Ovary (tissue), 7 donors: ENCODE measurements at regions not wholly inside any gene's neighbourhood (a gene's known extent, or its start where the extent isn't known, plus 50 kb on each side); places are given as distances from the start of the nearest gene placed in this dataset.
A peak's percentile ranks its signal among the peaks of the same experiment; 100 is the strongest.

Source experiments
- DNase-seq, 5 donors: peaks; one replicate each; pipeline ENCODE4 v3.0.0-alpha.2; 2019 to 2020
- H3K27ac ChIP-seq, 2 donors: fragments of 200-600 bp; one replicate each; pipeline versions ENCODE4 v1.5.1 to v1.8.0; 2019 to 2022
- H3K27me3 ChIP-seq: fragments of 200-600 bp; one replicate; pipeline ENCODE4 v1.8.0; 2022
- H3K36me3 ChIP-seq: fragments of 200-600 bp; sonication (generic); one replicate; pipeline ENCODE4 v1.5.1; 2019
- H3K4me1 ChIP-seq: one replicate; pipeline ENCODE4 v1.8.1; 2013; ENCODE audit warnings: mild to moderate bottlenecking, moderate library complexity; ENCODE audit not compliant: insufficient read depth
- H3K4me3 ChIP-seq: fragments of 200-600 bp; sonication (generic); one replicate; pipeline ENCODE4 v1.5.1; 2017
- H3K9me3 ChIP-seq, 2 donors: fragments of 200-600 bp in 1 of 2; sonication (generic) in 1 of 2; one replicate each; pipeline versions ENCODE4 v1.5.1 to v1.8.1; 2013 to 2019; ENCODE audit warnings: mild to moderate bottlenecking in 1 of 2, moderate library complexity in 1 of 2
- CTCF ChIP-seq, 3 donors: fragments of 450-650 bp in 2 of 3; fragments of 200-600 bp in 1 of 3; IDR thresholded peaks; one replicate each; pipeline versions ENCODE4 v1.5.1 to v1.8.0; 2016 to 2022; ENCODE audit warnings: antibody characterized with exemption in 3 of 3, mild to moderate bottlenecking in 1 of 3
- EP300 ChIP-seq: sonication (generic); formaldehyde crosslinking; IDR thresholded peaks from one replicate; pipeline ENCODE4 v1.6.1; 2017; ENCODE audit warnings: antibody characterized with exemption
- POLR2A ChIP-seq: fragments of 450-650 bp; IDR thresholded peaks from one replicate; pipeline ENCODE4 v1.6.1; 2017; ENCODE audit warnings: antibody characterized with exemption, mild to moderate bottlenecking, moderate library complexity
- WGBS, 3 donors: extraction: QIAGEN DNeasy Blood & Tissue Kit in 1 of 3; methylation state at CpG; one replicate each; pipeline versions ENCODE4 v1.1.5 to v1.1.7; 2013 to 2017; 5-methylcytosine and 5-hydroxymethylcytosine counted together
- intact Hi-C, 4 donors: fragments of 100-400 bp; cut with DNase I; formaldehyde crosslinking; loops; one replicate each; pipeline versions ENCODE4 v1.11.0 to v1.15.1; 2022 to 2023
- donor health status: DM: no; HTN: no; CAD: no; lungs with moderate emphysema.
- donor health status: DM: no; HTN: no; CAD: no.
- donor health status: Bipolar disorder and iron deficiency.
- donor health status: DM: no; HTN: no; CAD: no.
- donor health status: DM: yes; HTN: yes; CAD: no.

- no peak for DNase-seq
- no peaks in the 10 kb centered on the region for H3K36me3 ChIP-seq
- H3K27ac ChIP-seq: no peak overlapping the region
- TF ChIP-seq CTCF (IDR thresholded peaks at IDR 0.05): no peak
- no peak for TF ChIP-seq POLR2A
- no peak for TF ChIP-seq EP300
- WGBS, 3 donors: 94 to 96% (median 95%) methylated on average over 4 of the region's 4 CpGs
- intact Hi-C loops: no loop called here
- H3K9me3 ChIP-seq: no peaks in the 10 kb centered on the region
- H3K27me3 ChIP-seq: no peaks in the 10 kb centered on the region
- no peak overlapping the region for H3K4me3 ChIP-seq
- peaks cover 14% of the 10 kb centered on the region for H3K4me1 ChIP-seq
Observed at GRCh38 chr16:79795556-79795955, 195.0 kb upstream of the MAF start.

DNA sequence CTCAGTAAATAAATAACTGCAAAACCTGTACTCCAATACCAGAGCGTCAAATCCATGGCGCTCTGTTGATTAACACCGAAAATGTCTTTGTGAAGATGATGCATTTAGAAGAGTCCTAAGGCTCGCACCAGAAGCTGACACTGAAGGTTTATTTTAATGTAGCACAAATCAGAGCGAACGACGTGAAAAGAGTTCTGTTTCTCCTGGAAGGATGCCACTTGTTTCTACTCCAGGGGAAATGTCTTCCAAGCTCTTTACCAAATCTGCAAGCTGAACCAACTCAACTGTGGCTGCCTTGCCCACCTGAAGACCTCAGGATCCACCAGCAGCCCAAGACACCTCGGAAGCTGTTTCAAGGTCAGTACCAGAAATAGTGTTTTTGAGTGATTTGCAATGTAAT, 194.4 kb upstream of the MAF start:
- WGBS, 3 donors: 35 to 47% (median 44%) methylated on average over 8 of the region's 8 CpGs
- intact Hi-C loops: no loop called here
- H3K4me1 ChIP-seq: peaks cover 15% of the 10 kb centered on the region

GRCh38 chr16:79792664-79793351, 192.3 kb upstream of the MAF start:
- DNase-seq: peak; percentile 36 to 78 (median 71)
- H3K4me3 ChIP-seq: no peak overlapping the region
- no peaks in the 10 kb centered on the region for H3K36me3 ChIP-seq
- peaks cover 15% of the 10 kb centered on the region for H3K4me1 ChIP-seq
- no peaks in the 10 kb centered on the region for H3K27me3 ChIP-seq
- WGBS, 3 donors: 8 to 17% (median 12%) methylated on average over 10 of the region's 10 CpGs
- H3K9me3 ChIP-seq: no peaks in the 10 kb centered on the region
- H3K27ac ChIP-seq: no peak overlapping the region
- TF ChIP-seq EP300 (no peak), POLR2A (no peak), CTCF (IDR thresholded peaks at IDR 0.05) (no peak)
- intact Hi-C loops: no loop called here

More for the DNA sequence above, 194.4 kb upstream of the MAF start:
- H3K4me3 ChIP-seq: no peak overlapping the region
- TF ChIP-seq POLR2A (no peak), CTCF (IDR thresholded peaks at IDR 0.05) (no peak), EP300 (no peak)
- H3K36me3 ChIP-seq: no peaks in the 10 kb centered on the region
- no peak for DNase-seq
- no peak overlapping the region for H3K27ac ChIP-seq
- H3K9me3 ChIP-seq: no peaks in the 10 kb centered on the region
- no peaks in the 10 kb centered on the region for H3K27me3 ChIP-seq

DNA sequence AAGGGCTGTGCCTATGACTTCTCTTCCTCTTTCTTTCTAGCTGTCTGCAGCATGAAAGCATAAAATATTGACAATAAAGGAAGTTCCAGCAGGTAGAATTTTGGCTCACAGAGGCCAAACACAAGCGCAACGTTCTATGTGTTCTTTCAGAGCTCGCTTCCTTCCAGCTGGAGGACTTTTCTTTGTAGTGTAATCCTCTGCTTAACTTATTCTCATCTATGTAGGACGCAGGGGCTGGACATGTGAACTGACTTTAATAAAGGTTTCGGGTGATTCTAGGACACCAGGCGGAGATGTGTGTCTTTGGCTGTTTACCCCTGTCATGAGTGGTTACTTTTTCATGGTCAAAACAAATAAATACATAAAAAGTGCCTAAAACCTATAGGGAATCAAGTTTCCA, 191.5 kb upstream of the MAF start:
- Histone ChIP-seq H3K27me3 (no peaks in the 10 kb centered on the region), H3K36me3 (no peaks in the 10 kb centered on the region), H3K4me3 (no peak overlapping the region), H3K9me3 (no peaks in the 10 kb centered on the region), H3K4me1 (peaks cover 15% of the 10 kb centered on the region), H3K27ac (no peak overlapping the region)
- no peak for TF ChIP-seq CTCF (IDR thresholded peaks at IDR 0.05)
- no peak for TF ChIP-seq EP300
- TF ChIP-seq POLR2A: no peak
- DNase-seq: no peak
- intact Hi-C loops: no loop called here
- WGBS, 3 donors: 58 to 72% (median 67%) methylated on average over 6 of the region's 6 CpGs
